Heart right ventricle (tissue), 16 donors: ENCODE measurements at regions not wholly inside any gene's neighbourhood (a gene's known extent, or its start where the extent isn't known, plus 50 kb on each side); places are given as distances from the start of the nearest gene placed in this dataset.

Source experiments
- ATAC-seq, 8 donors: fragments of 200-7000 bp; cut with Tn5 transposase; one replicate each; pipeline ENCODE4 v1.9.1; 2020; ENCODE audit warnings: mild to moderate bottlenecking in 8 of 8, moderate library complexity in 8 of 8, moderate number of reproducible peaks in 1 of 8
- DNase-seq, 2 donors: peaks; one replicate each; pipeline ENCODE4 v3.0.0-alpha.2; 2020
- H3K27ac ChIP-seq, 10 donors: fragments of 200-600 bp; sonication (generic) in 2 of 10; one replicate each; pipeline versions ENCODE4 v1.5.0 to v1.8.0; 2020 to 2022; ENCODE audit warnings: mild to moderate bottlenecking in 3 of 10
- H3K27me3 ChIP-seq, 7 donors: fragments of 200-600 bp; one replicate each; pipeline ENCODE4 v1.8.0; 2021 to 2022; ENCODE audit warnings: mild to moderate bottlenecking in 2 of 7
- H3K36me3 ChIP-seq, 9 donors: fragments of 200-600 bp; sonication (generic) in 1 of 9; one replicate each; pipeline versions ENCODE4 v1.5.0 to v1.8.0; 2020 to 2022; ENCODE audit warnings: mild to moderate bottlenecking in 2 of 9
- H3K4me1 ChIP-seq, 9 donors: fragments of 200-600 bp; sonication (generic) in 1 of 9; one replicate each; pipeline versions ENCODE4 v1.5.0 to v1.8.0; 2020 to 2022; ENCODE audit warnings: mild to moderate bottlenecking in 4 of 9
- H3K4me3 ChIP-seq, 10 donors: fragments of 200-600 bp; sonication (generic) in 2 of 10; one replicate each; pipeline versions ENCODE4 v1.5.0 to v1.8.0; 2020 to 2022; ENCODE audit warnings: mild to moderate bottlenecking in 7 of 10, moderate library complexity in 2 of 10
- H3K9me3 ChIP-seq, 11 donors: fragments of 200-600 bp in 10 of 11; sonication (generic) in 2 of 11; one replicate each; pipeline versions ENCODE4 v1.5.0 to v1.8.0; 2013 to 2022; ENCODE audit warnings: mild to moderate bottlenecking in 2 of 11, control low read depth in 1 of 11, moderate library complexity in 1 of 11
- CTCF ChIP-seq, 9 donors: fragments of 200-600 bp; sonication (generic) in 2 of 9; IDR thresholded peaks; one replicate each; pipeline versions ENCODE4 v1.5.0 to v1.8.0; 2021 to 2022; ENCODE audit warnings: antibody characterized with exemption in 9 of 9, mild to moderate bottlenecking in 5 of 9, moderate library complexity in 1 of 9
- WGBS, 2 donors: extraction: QIAGEN DNeasy Blood & Tissue Kit; methylation state at CpG; one replicate each; pipeline ENCODE4 v1.1.7; 2013; ENCODE audit warnings: inconsistent platforms in 1 of 2; 5-methylcytosine and 5-hydroxymethylcytosine counted together
- intact Hi-C, 10 donors: fragments of 100-400 bp; cut with DNase I; formaldehyde crosslinking; loops; one replicate each; pipeline versions ENCODE4 v1.11.1 to v1.14.2; 2022
- donor health status: Arrhythmogenic right ventricular cardiomyopathy.
- donor health status: ischemic (EF 13 %, LVEDD 7.1; RV severe dilation, severe dysfunction).
- donor health status: healthy with polysubstance abuse.
- donor health status: DM: no; HTN: yes; CAD: no.
- donor health status: DM: no; HTN: no; CAD: no.
- donor health status: ischemic (EF 25% LVEDD 6.9; RV normal size, moderate dysfunction).
- donor health status: ischemic (EF 25% LVEDD 5.7; RV mildly dilated, moderate dysfunction).
- donor health status: healthy.
- donor health status: DM: yes; HTN: yes; CAD: no.
- donor health status: Ischemic cardiomyopathy.
- donor health status: ischemic (EF 35%, LVEDD 5.7; RV mildly dilated, moderate dysfunction).
- donor health status: nonischemic (EF 11% LVEDD 7.7; RV severe dilation, severe dysfunction).
- donor health status: DM: yes; HTN: yes; CAD: no.
- donor health status: PGD.
- donor health status: ischemic (EF 29% LVEDD 5.4; RV normal size, mild dysfunction).
- donor health status: nonischemic (EF 23%, LVEDD 6.1; RV moderate dilation, normal function).

DNA sequence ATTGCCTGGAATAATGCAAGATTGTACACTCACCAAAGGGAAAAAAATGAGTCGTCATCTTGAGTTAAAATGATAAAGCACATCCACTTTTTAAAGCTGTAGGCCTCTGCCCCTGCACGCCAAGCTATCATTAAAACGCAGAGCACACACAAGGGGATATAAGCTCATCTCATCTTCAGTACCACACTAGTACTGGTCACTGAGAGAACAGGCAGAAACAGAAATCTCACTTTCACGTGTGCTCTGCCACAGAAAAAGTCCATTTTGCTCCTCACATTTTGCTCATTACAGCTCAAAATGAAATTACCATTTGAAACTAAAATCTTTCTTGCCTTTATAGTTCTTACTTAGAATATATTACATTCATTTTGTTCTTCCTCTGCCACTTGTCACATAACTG is 99.2 kb upstream of the SLC30A5 start:
- H3K4me1 ChIP-seq = no peaks in the 10 kb centered on the region
- no peak overlapping the region for H3K4me3 ChIP-seq
- ATAC-seq (no peak), DNase-seq (no peak)
- intact Hi-C loops = no loop called here
- TF ChIP-seq CTCF (IDR thresholded peaks at IDR 0.05) = no peak
- no peaks in the 10 kb centered on the region for H3K36me3 ChIP-seq
- no peak overlapping the region for H3K27ac ChIP-seq
- no peaks in the 10 kb centered on the region for H3K9me3 ChIP-seq
- no peaks in the 10 kb centered on the region for H3K27me3 ChIP-seq
- WGBS, 2 donors = 64 to 71% methylated on average over 4 of the region's 4 CpGs

DNA sequence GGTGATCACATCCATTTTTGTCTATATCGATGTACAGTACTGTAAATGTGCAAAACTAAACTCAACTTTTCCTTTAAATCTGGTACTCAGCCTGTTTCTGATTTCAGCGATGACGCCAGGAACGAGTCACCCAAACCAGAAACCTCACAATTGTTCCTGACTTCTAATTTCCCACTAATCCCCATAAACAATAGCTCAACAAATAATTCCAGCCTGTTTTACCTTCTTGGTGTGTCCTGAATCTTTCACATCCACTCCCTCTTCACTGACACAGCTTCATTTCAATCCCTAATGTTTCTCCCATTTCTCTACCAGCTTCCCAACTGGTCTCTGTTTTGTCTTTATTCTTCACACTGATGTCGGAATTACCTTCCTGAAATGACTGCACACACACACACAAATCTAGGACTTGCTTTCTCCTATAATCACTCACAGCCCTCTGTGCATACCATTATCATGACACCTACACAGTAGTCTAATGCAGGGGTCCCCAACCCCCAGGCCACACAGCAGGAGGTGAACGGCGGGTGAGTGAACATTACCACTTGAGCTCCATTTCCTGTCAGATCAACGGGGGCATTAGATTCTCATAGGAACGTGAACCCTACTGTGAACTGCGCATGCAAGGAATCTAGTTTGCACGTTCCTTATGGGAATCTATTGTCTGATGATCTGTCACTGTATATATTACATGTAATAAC is 97.8 kb upstream of the SLC30A5 start:
- 78 to 79% methylated on average over 11 of the region's 11 CpGs for WGBS, 2 donors
- no peak for ATAC-seq
- DNase-seq = no peak
- intact Hi-C loops = no loop called here
- no peak overlapping the region for H3K27ac ChIP-seq
- H3K4me3 ChIP-seq = no peak overlapping the region
- no peaks in the 10 kb centered on the region for H3K4me1 ChIP-seq
- H3K9me3 ChIP-seq = no peaks in the 10 kb centered on the region
- no peaks in the 10 kb centered on the region for H3K36me3 ChIP-seq
- H3K27me3 ChIP-seq = no peaks in the 10 kb centered on the region
- TF ChIP-seq CTCF (IDR thresholded peaks at IDR 0.05) = no peak

- Histone ChIP-seq H3K4me1 (no peaks in the 10 kb centered on the region), H3K4me3 (no peak overlapping the region), H3K36me3 (no peaks in the 10 kb centered on the region), H3K27ac (no peak overlapping the region), H3K27me3 (no peaks in the 10 kb centered on the region), H3K9me3 (no peaks in the 10 kb centered on the region)
- intact Hi-C loops = no loop called here
- WGBS, 2 donors = 92 to 93% methylated on average over 3 of the region's 3 CpGs
- TF ChIP-seq CTCF (IDR thresholded peaks at IDR 0.05) = no peak
- ATAC-seq = no peak
- DNase-seq = no peak
Measured at GRCh38 chr5:68999181-68999580, 94.6 kb upstream of the SLC30A5 start.

DNA sequence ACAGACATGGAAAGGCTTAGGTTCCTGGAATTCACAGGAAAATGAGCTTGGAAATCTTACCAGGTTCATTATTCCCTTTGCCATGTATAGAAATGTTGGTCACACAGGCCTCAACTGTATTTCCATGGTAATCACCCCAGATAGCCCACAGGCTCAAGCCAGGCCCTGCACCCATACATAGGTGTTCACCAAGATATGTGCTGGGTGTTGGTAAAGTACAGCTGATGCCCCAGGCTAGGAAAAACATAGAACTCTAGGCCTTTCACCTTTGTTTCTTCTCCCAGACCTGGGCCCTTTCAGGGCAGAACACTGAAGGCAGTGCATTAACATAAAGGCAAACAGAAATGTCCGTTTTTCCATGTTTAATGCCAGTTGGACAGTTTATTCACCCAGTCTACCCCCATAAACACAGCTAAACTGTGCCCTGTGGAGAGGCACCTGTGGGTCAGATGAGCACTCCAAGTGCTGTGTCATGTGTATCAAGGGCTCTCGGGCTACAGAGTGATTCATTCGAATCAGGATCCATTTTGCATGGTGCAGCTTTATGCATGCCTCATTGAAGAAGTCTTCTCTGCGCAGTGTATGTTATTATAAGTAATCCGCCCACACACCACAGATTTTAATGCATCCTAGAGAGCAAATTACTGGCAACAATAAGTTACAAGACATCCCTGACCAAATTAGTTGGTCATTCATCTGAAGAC is 93.4 kb upstream of the SLC30A5 start:
- Histone ChIP-seq H3K36me3 (no peaks in the 10 kb centered on the region), H3K9me3 (no peaks in the 10 kb centered on the region), H3K27me3 (no peaks in the 10 kb centered on the region), H3K4me3 (no peak overlapping the region), H3K4me1 (no peaks in the 10 kb centered on the region), H3K27ac (no peak overlapping the region)
- TF ChIP-seq CTCF (IDR thresholded peaks at IDR 0.05) = no peak
- intact Hi-C loops = no loop called here
- ATAC-seq = no peak
- DNase-seq = no peak
- 89 to 91% methylated on average over 5 of the region's 5 CpGs for WGBS, 2 donors
